Prostate gland (tissue), 2 donors: ENCODE measurements at regions not wholly inside any gene's neighbourhood (a gene's known extent, or its start where the extent isn't known, plus 50 kb on each side); places are given as distances from the start of the nearest gene placed in this dataset.

Source experiments
- DNase-seq: peaks from one replicate; pipeline ENCODE4 v3.0.0-alpha.2; 2019; ENCODE audit warnings: low spot score
- H3K27ac ChIP-seq, 2 donors: fragments of 200-600 bp; sonication (generic); 2 replicates each; pipeline ENCODE4 v1.5.1; 2017 to 2019
- H3K27me3 ChIP-seq: fragments of 200-600 bp; sonication (generic); replicated peaks from 2 replicates; pipeline ENCODE4 v1.5.1; 2019; ENCODE audit not compliant: insufficient read depth
- H3K36me3 ChIP-seq, 2 donors: fragments of 200-600 bp; sonication (generic); 1 replicate in 1 of 2; 2 replicates in 1 of 2; pipeline versions ENCODE4 v1.5.1 to v1.8.1; 2017 to 2019
- H3K4me1 ChIP-seq: fragments of 200-600 bp; sonication (generic); replicated peaks from 2 replicates; pipeline ENCODE4 v1.5.1; 2019
- H3K4me3 ChIP-seq, 2 donors: fragments of 200-600 bp; sonication (generic); 2 replicates each; pipeline ENCODE4 v1.5.1; 2017 to 2019
- H3K9me3 ChIP-seq: fragments of 200-600 bp; sonication (generic); 2 replicates; pipeline ENCODE4 v1.5.1; 2017
- POLR2A ChIP-seq: fragments of 450-650 bp; IDR thresholded peaks from one replicate; pipeline ENCODE4 v1.6.1; 2016; ENCODE audit warnings: antibody characterized with exemption, mild to moderate bottlenecking
- POLR2AphosphoS5 ChIP-seq: sonication (generic); formaldehyde crosslinking; IDR thresholded peaks from one replicate; pipeline ENCODE4 v1.6.1; 2017; ENCODE audit warnings: antibody characterized with exemption
- WGBS: methylation state at CpG from one replicate; pipeline ENCODE4 v1.1.5; 2018; 5-methylcytosine and 5-hydroxymethylcytosine counted together
- intact Hi-C: fragments of 100-400 bp; cut with DNase I; formaldehyde crosslinking; loops from one replicate; pipeline ENCODE4 v1.14.2; 2022
- TF ChIP-seq, protein P1 (sequence below), 4 experiments: fragments of 200-600 bp in 2 of 4; fragments of 450-650 bp in 2 of 4; sonication (generic) in 2 of 4; IDR thresholded peaks; 1 replicate in 3 of 4; 2 replicates in 1 of 4; pipeline ENCODE4 v1.5.1; 2016 to 2019; ENCODE audit warnings: antibody characterized with exemption in 4 of 4, mild to moderate bottlenecking in 2 of 4, moderate library complexity in 2 of 4

DNA sequence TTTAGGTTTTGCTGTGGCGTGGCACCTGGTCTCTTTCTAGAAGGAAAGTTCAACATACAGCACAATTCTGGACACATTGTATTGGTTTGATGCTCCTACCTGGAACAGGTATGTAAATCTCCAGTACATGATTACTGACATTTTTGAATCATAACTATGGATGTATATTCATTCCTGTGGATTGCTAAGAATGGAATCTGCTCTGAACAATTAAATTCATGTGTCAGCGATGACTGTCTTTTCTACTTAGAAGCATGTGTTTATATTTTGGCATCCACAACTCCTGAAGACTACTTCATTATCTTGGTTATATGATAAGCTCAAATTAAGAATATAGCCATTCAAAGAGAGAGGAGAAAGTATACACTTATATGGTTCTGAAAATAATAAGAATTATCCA, 291.8 kb downstream of the CHRM3 start:
- H3K4me3 ChIP-seq = no peak overlapping the region
- H3K9me3 ChIP-seq = no peaks in the 10 kb centered on the region
- TF ChIP-seq POLR2A (no peak), POLR2AphosphoS5 (no peak)
- TF ChIP-seq, protein P1, sequence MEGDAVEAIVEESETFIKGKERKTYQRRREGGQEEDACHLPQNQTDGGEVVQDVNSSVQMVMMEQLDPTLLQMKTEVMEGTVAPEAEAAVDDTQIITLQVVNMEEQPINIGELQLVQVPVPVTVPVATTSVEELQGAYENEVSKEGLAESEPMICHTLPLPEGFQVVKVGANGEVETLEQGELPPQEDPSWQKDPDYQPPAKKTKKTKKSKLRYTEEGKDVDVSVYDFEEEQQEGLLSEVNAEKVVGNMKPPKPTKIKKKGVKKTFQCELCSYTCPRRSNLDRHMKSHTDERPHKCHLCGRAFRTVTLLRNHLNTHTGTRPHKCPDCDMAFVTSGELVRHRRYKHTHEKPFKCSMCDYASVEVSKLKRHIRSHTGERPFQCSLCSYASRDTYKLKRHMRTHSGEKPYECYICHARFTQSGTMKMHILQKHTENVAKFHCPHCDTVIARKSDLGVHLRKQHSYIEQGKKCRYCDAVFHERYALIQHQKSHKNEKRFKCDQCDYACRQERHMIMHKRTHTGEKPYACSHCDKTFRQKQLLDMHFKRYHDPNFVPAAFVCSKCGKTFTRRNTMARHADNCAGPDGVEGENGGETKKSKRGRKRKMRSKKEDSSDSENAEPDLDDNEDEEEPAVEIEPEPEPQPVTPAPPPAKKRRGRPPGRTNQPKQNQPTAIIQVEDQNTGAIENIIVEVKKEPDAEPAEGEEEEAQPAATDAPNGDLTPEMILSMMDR (IDR thresholded peaks at IDR 0.05) = no peak
- no peaks in the 10 kb centered on the region for H3K36me3 ChIP-seq
- no peak overlapping the region for H3K27ac ChIP-seq
- DNase-seq = no peak
- no peaks in the 10 kb centered on the region for H3K4me1 ChIP-seq
- H3K27me3 ChIP-seq = no peaks in the 10 kb centered on the region
- 97% methylated on average over 2 of the region's 2 CpGs for WGBS
- intact Hi-C loops = no loop called here

- Histone ChIP-seq H3K9me3 (no peaks in the 10 kb centered on the region), H3K4me3 (no peak overlapping the region), H3K4me1 (no peaks in the 10 kb centered on the region), H3K27me3 (no peaks in the 10 kb centered on the region), H3K27ac (no peak overlapping the region), H3K36me3 (no peaks in the 10 kb centered on the region)
- no peak for DNase-seq
- WGBS = 61% methylated on average over 3 of the region's 3 CpGs
- no peak for TF ChIP-seq POLR2AphosphoS5
- intact Hi-C loops = no loop called here
Observed at GRCh38 chr1:239682046-239682445, 295.7 kb downstream of the CHRM3 start.

DNA sequence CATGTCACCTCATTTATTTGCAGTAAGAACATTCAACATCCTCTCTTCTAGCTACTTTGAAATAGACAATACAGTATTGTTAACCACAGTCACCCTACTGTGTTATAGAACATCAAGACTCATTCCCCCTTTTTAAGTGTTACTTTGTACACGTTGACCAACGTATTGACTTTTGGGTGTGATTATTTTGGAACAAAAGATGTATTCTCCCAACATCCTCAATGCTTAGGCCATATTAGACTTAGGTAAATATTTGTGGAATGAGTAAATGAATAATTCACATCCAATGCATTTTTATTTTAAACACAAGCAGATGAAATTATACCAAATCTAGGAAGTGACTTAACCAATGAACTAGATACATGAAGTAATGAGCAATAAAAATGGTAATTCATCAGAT, 296.6 kb downstream of the CHRM3 start:
- intact Hi-C loops = no loop called here
- no peaks in the 10 kb centered on the region for H3K4me1 ChIP-seq
- H3K27me3 ChIP-seq = no peaks in the 10 kb centered on the region
- 52% methylated on average over 2 of the region's 2 CpGs for WGBS
- DNase-seq = no peak
- TF ChIP-seq, protein P1 (IDR thresholded peaks at IDR 0.05) = no peak
- no peak for TF ChIP-seq POLR2AphosphoS5
- H3K36me3 ChIP-seq = no peaks in the 10 kb centered on the region
- H3K9me3 ChIP-seq = no peaks in the 10 kb centered on the region
- H3K27ac ChIP-seq = no peak overlapping the region
- no peak overlapping the region for H3K4me3 ChIP-seq

GRCh38 chr1:239686386-239686785, 300.0 kb downstream of the CHRM3 start:
- no peaks in the 10 kb centered on the region for H3K4me1 ChIP-seq
- 94% methylated on average over 2 of the region's 2 CpGs for WGBS
- DNase-seq = no peak
- TF ChIP-seq, protein P1 (IDR thresholded peaks at IDR 0.05) = no peak
- TF ChIP-seq POLR2AphosphoS5 (no peak), POLR2A (no peak)
- no peaks in the 10 kb centered on the region for H3K9me3 ChIP-seq
- no peaks in the 10 kb centered on the region for H3K27me3 ChIP-seq
- no peak overlapping the region for H3K27ac ChIP-seq
- no peaks in the 10 kb centered on the region for H3K36me3 ChIP-seq
- intact Hi-C loops = no loop called here
- no peak overlapping the region for H3K4me3 ChIP-seq

DNA sequence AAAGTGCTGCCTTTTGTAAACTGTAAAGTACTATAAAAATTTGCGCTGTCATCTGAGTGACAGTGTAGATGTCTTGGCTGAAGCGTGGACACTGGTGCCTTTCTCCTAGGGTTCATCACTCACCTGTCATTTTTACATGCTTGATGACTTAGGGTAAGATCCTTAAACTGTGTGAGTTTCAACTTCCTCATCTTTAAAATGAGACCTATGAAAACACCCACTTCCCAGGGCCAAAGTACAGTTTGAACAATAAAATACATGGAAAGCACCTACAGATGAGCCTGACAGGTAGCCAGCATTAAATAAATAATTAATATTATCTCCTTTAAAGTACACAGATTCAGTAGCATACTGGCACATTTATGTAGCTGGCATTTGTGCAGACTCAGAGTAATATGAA, 309.9 kb downstream of the CHRM3 start:
- no peaks in the 10 kb centered on the region for H3K9me3 ChIP-seq
- H3K36me3 ChIP-seq = no peaks in the 10 kb centered on the region
- no peaks in the 10 kb centered on the region for H3K4me1 ChIP-seq
- WGBS = 56% methylated on average over 2 of the region's 2 CpGs
- H3K27ac ChIP-seq = no peak overlapping the region
- intact Hi-C loops = no loop called here
- TF ChIP-seq POLR2AphosphoS5 = no peak
- TF ChIP-seq POLR2A = no peak
- TF ChIP-seq, protein P1 (IDR thresholded peaks at IDR 0.05) = no peak
- H3K4me3 ChIP-seq = no peak overlapping the region
- no peaks in the 10 kb centered on the region for H3K27me3 ChIP-seq
- DNase-seq = no peak

GRCh38 chr1:239700667-239701066, 314.3 kb downstream of the CHRM3 start:
- WGBS = 67% methylated on average over 6 of the region's 6 CpGs
- intact Hi-C loops = no loop called here
- TF ChIP-seq POLR2AphosphoS5 (no peak), POLR2A (no peak)
- TF ChIP-seq, protein P1 (IDR thresholded peaks at IDR 0.05) = no peak

More at GRCh38 chr1:239700667-239701066, 314.3 kb downstream of the CHRM3 start:
- Histone ChIP-seq H3K27me3 (no peaks in the 10 kb centered on the region), H3K27ac (no peak overlapping the region), H3K4me3 (no peak overlapping the region), H3K9me3 (no peaks in the 10 kb centered on the region), H3K36me3 (no peaks in the 10 kb centered on the region), H3K4me1 (no peaks in the 10 kb centered on the region)
- no peak for DNase-seq
